ENCODE measurements at regions not wholly inside any gene's neighbourhood (a gene's known extent, or its start where the extent isn't known, plus 50 kb on each side); places are given as distances from the start of the nearest gene placed in this dataset.

DNA sequence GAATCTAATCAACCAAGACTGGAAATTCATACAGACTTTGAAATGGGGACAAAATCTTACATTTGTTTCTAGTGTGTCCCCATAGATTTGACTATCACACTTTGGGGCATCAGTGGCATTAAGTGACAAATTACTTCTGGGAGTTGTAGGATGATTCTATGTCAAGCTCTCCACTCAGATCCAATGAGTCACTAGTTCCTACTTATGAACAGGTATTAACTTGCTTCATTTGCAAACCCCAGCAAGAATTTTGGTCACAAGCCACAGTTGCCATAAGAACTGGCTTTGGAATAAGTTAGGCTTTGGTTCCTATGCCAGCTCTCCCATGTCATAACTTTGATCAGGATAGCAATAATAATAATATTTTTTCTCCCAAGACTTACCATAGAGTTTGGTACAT is 77.6 kb upstream of the PTPRK start:
- Histone ChIP-seq H2BK12ac (ENCODE audit: insufficient read length, low read depth, low read length) (no peak overlapping the region), H3K18ac (ENCODE audit: insufficient read length, low read depth, low read length) (no peak overlapping the region), H2BK20ac (ENCODE audit: low read depth, low read length, poor library complexity, severe bottlenecking) (no peak overlapping the region), H2AFZ (ENCODE audit: low read length) (no peak overlapping the region), H3K4me1 (ENCODE audit: insufficient read depth, low read length) (no peaks in the 10 kb centered on the region; the same call in 1 of the 2 replicates), H3K4me2 (ENCODE audit: insufficient read depth, insufficient read length, low read length) (no peak overlapping the region), H3K56ac (ENCODE audit: insufficient read length, low read depth, low read length) (no peak overlapping the region), H4K20me1 (ENCODE audit: control insufficient read depth, insufficient read depth, insufficient read length) (no peaks in the 10 kb centered on the region), H4K8ac (replicated peaks; ENCODE audit: insufficient read length, low read depth, low read length) (no peak overlapping the region), H2BK5ac (ENCODE audit: insufficient read length, low read length) (no peak overlapping the region), H3K27ac (ENCODE audit: insufficient read length, low read depth, low read length) (no peak overlapping the region), H3K9me3 (ENCODE audit: control insufficient read depth, low read depth, low read length) (no peaks in the 10 kb centered on the region), H3K9ac (ENCODE audit: extremely low read depth, insufficient read length, low read length) (no peak overlapping the region), H3K23ac (ENCODE audit: insufficient read length, low read depth, low read length) (no peak overlapping the region), H2BK15ac (ENCODE audit: low read depth, low read length) (no peak overlapping the region), H3K23me2 (ENCODE audit: insufficient read length, low read depth, low read length, poor library complexity, severe bottlenecking) (no peaks in the 10 kb centered on the region), H2AK5ac (ENCODE audit: insufficient read length, low read length) (no peak overlapping the region), H3K27me3 (ENCODE audit: insufficient read depth, low read length) (no peaks in the 10 kb centered on the region), H4K91ac (ENCODE audit: insufficient read length, low read depth, low read length) (no peak overlapping the region), H4K5ac (ENCODE audit: insufficient read length, low read depth, low read length) (no peak overlapping the region), H3K14ac (ENCODE audit: insufficient read depth, low read length) (no peak overlapping the region), H3T11ph (ENCODE audit: low read length) (no peak overlapping the region), H3K4ac (ENCODE audit: low read depth, low read length) (no peak overlapping the region), H2BK120ac (ENCODE audit: low read depth, low read length, poor library complexity, severe bottlenecking) (no peak overlapping the region), H3K79me1 (ENCODE audit: insufficient read depth, low read depth, low read length, poor library complexity, severe bottlenecking) (no peaks in the 10 kb centered on the region), H3K79me2 (ENCODE audit: insufficient read depth, low read length) (no peaks in the 10 kb centered on the region)
- Mint-ChIP-seq H3K27ac (no peak overlapping the region), H3K9me3 (no peaks in the 10 kb centered on the region; a peak in 1 of 5 replicates), H3K36me3 (ENCODE audit: insufficient read depth in 1 of 3, low read depth in 3 of 3) (no peaks in the 10 kb centered on the region), H3K27me3 (ENCODE audit: low read depth) (no peaks in the 10 kb centered on the region), H3K4me1 (peaks cover 8 to 12% of the 10 kb centered on the region in 2 experiments), H3K4me3 (no peak overlapping the region)
- DNase-seq, result no peak
- TF ChIP-seq, protein P1, sequence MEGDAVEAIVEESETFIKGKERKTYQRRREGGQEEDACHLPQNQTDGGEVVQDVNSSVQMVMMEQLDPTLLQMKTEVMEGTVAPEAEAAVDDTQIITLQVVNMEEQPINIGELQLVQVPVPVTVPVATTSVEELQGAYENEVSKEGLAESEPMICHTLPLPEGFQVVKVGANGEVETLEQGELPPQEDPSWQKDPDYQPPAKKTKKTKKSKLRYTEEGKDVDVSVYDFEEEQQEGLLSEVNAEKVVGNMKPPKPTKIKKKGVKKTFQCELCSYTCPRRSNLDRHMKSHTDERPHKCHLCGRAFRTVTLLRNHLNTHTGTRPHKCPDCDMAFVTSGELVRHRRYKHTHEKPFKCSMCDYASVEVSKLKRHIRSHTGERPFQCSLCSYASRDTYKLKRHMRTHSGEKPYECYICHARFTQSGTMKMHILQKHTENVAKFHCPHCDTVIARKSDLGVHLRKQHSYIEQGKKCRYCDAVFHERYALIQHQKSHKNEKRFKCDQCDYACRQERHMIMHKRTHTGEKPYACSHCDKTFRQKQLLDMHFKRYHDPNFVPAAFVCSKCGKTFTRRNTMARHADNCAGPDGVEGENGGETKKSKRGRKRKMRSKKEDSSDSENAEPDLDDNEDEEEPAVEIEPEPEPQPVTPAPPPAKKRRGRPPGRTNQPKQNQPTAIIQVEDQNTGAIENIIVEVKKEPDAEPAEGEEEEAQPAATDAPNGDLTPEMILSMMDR (conservative IDR thresholded peaks at IDR 0.05), result no peak
